ENCODE measurements at regions not wholly inside any gene's neighbourhood (a gene's known extent, or its start where the extent isn't known, plus 50 kb on each side); places are given as distances from the start of the nearest gene placed in this dataset.

- DNase-seq: no peak
- no peak for TF ChIP-seq CTCF (IDR thresholded peaks at IDR 0.05; ENCODE audit: control extremely low read depth, extremely low read depth)
Observed at GRCh38 chr7:80369321-80369720, 142.5 kb downstream of the GNAT3 start.

DNA sequence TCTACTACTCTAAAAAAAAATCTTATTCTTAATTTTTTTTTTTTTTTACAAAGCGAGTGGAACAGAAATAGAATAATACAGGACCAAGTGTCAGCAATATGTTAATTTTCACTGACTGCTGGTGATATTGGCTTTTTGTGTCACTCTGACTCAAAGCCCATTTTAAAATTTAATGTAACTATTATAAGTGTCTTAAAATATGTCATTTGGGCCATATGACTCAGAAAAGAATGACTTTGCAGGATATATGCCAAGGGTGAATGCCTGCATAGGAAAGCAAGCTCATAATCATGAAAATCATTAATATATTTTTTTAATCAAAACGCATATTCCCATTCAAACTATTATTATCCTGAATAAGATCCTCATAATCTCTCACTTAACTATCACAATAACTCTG lies 149.2 kb downstream of the GNAT3 start:
- Histone ChIP-seq H3K27ac (ENCODE audit: low read depth in 1 of 2, low read length in 1 of 2) (no peak overlapping the region), H3K27me3 (ENCODE audit: control insufficient read depth in 3 of 3, insufficient read depth in 3 of 3, low read length in 2 of 3) (no peaks in the 10 kb centered on the region), H3K36me3 (ENCODE audit: control insufficient read depth in 4 of 4, insufficient read depth in 4 of 4, low read length in 4 of 4) (no peaks in the 10 kb centered on the region), H3K9me3 (ENCODE audit: control insufficient read depth in 4 of 4, insufficient read depth in 3 of 4, low read length in 3 of 4) (peaks cover 0 to 1% (median 0%) of the 10 kb centered on the region in 4 donors), H3K4me1 (ENCODE audit: control insufficient read depth in 5 of 5, insufficient read depth in 5 of 5, low read length in 5 of 5) (no peaks in the 10 kb centered on the region), H3K9ac (ENCODE audit: insufficient read depth in 1 of 2, low read length in 2 of 2) (no peak overlapping the region), H3K4me3 (no peak overlapping the region)
- DNase-seq: no peak
- ATAC-seq (ENCODE audit: insufficient read depth, low FRiP score): no peak
- no peak for TF ChIP-seq CTCF (IDR thresholded peaks at IDR 0.05; ENCODE audit: control extremely low read depth, extremely low read depth)
- 89 to 95% methylated on average over 2 of the region's 2 CpGs for WGBS, 2 donors

More at GRCh38 chr7:80369321-80369720, 142.5 kb downstream of the GNAT3 start:
- Histone ChIP-seq H3K4me1 (ENCODE audit: control insufficient read depth in 5 of 5, insufficient read depth in 5 of 5, low read length in 5 of 5) (peaks cover 0 to 3% (median 0%) of the 10 kb centered on the region in 5 donors), H3K36me3 (ENCODE audit: control insufficient read depth in 4 of 4, insufficient read depth in 4 of 4, low read length in 4 of 4) (no peaks in the 10 kb centered on the region), H3K9ac (ENCODE audit: insufficient read depth in 1 of 2, low read length in 2 of 2) (no peak overlapping the region), H3K4me3 (no peak overlapping the region), H3K27me3 (ENCODE audit: control insufficient read depth in 3 of 3, insufficient read depth in 3 of 3, low read length in 2 of 3) (no peaks in the 10 kb centered on the region), H3K27ac (ENCODE audit: low read depth in 1 of 2, low read length in 1 of 2) (no peak overlapping the region), H3K9me3 (ENCODE audit: control insufficient read depth in 4 of 4, insufficient read depth in 3 of 4, low read length in 3 of 4) (peaks cover 0 to 1% (median 0%) of the 10 kb centered on the region in 4 donors)
- WGBS, 2 donors: 68 to 80% methylated on average over 7 of the region's 7 CpGs
- no peak for ATAC-seq (ENCODE audit: insufficient read depth, low FRiP score)

GRCh38 chr7:80362010-80362618 lies 149.8 kb downstream of the GNAT3 start:
- H3K27me3 ChIP-seq (ENCODE audit: control insufficient read depth in 3 of 3, insufficient read depth in 3 of 3, low read length in 2 of 3): no peaks in the 10 kb centered on the region
- H3K9ac ChIP-seq (ENCODE audit: insufficient read depth in 1 of 2, low read length in 2 of 2): no peak overlapping the region
- H3K4me3 ChIP-seq: no peak overlapping the region
- WGBS, 2 donors: 79 to 82% methylated on average over 1 of the region's 1 CpG
- no peak for ATAC-seq (ENCODE audit: insufficient read depth, low FRiP score)
- H3K9me3 ChIP-seq (ENCODE audit: control insufficient read depth in 4 of 4, insufficient read depth in 3 of 4, low read length in 3 of 4): peaks cover 0 to 1% (median 0%) of the 10 kb centered on the region in 4 donors
- H3K4me1 ChIP-seq (ENCODE audit: control insufficient read depth in 5 of 5, insufficient read depth in 5 of 5, low read length in 5 of 5): no peaks in the 10 kb centered on the region
- no peak for TF ChIP-seq CTCF (IDR thresholded peaks at IDR 0.05; ENCODE audit: control extremely low read depth, extremely low read depth)
- DNase-seq: no peak
- H3K36me3 ChIP-seq (ENCODE audit: control insufficient read depth in 4 of 4, insufficient read depth in 4 of 4, low read length in 4 of 4): no peaks in the 10 kb centered on the region
- no peak overlapping the region for H3K27ac ChIP-seq (ENCODE audit: low read depth in 1 of 2, low read length in 1 of 2)

DNA sequence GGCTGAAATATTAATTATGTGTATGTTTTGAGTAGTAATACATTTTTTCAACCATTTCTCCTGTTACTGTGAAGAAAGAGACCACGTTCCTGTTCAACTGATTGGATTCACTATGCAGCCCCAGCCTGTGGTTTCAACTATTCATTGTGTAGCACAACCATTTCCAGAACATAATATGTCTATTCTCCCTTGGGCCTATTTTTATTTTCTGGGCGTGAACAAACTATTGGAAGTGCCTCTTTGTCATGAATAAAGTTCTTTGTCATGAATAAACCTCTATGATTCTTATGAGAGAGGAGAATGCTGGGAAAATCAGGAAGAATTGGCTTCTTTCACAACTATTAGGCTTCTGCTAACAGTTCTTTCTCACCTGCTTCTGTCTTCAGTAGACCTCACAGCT lies 152.4 kb downstream of the GNAT3 start:
- Histone ChIP-seq H3K9ac (ENCODE audit: insufficient read depth in 1 of 2, low read length in 2 of 2) (no peak overlapping the region), H3K27ac (ENCODE audit: low read depth in 1 of 2, low read length in 1 of 2) (no peak overlapping the region), H3K36me3 (ENCODE audit: control insufficient read depth in 4 of 4, insufficient read depth in 4 of 4, low read length in 4 of 4) (no peaks in the 10 kb centered on the region), H3K4me1 (ENCODE audit: control insufficient read depth in 5 of 5, insufficient read depth in 5 of 5, low read length in 5 of 5) (no peaks in the 10 kb centered on the region), H3K4me3 (no peak overlapping the region), H3K9me3 (ENCODE audit: control insufficient read depth in 4 of 4, insufficient read depth in 3 of 4, low read length in 3 of 4) (no peaks in the 10 kb centered on the region), H3K27me3 (ENCODE audit: control insufficient read depth in 3 of 3, insufficient read depth in 3 of 3, low read length in 2 of 3) (no peaks in the 10 kb centered on the region)
- no peak for TF ChIP-seq CTCF (IDR thresholded peaks at IDR 0.05; ENCODE audit: control extremely low read depth, extremely low read depth)
- ATAC-seq (ENCODE audit: insufficient read depth, low FRiP score) (no peak), DNase-seq (no peak)
- WGBS, 2 donors: 90 to 92% methylated on average over 2 of the region's 2 CpGs
